Endothelial cell of umbilical vein (primary cell): ENCODE measurements at regions not wholly inside any gene's neighbourhood (a gene's known extent, or its start where the extent isn't known, plus 50 kb on each side); places are given as distances from the start of the nearest gene placed in this dataset.

Source experiments
- EZH2 ChIP-seq: IDR thresholded peaks from 2 replicates; pipeline ENCODE4 v1.6.1; 2012; ENCODE audit warnings: borderline replicate concordance, low read depth, mild to moderate bottlenecking, moderate library complexity, low read length, inconsistent platforms; ENCODE audit not compliant: severe bottlenecking
- FOS ChIP-seq: IDR thresholded peaks from 2 replicates; pipeline ENCODE4 v1.6.1; 2011; ENCODE audit warnings: mild to moderate bottlenecking, low read length, moderate library complexity, borderline replicate concordance; ENCODE audit not compliant: insufficient read depth
- GATA2 ChIP-seq: IDR thresholded peaks from 2 replicates; pipeline ENCODE4 v1.7.0; 2011; ENCODE audit warnings: low read depth, mild to moderate bottlenecking, moderate library complexity, mixed read lengths, low read length; ENCODE audit not compliant: insufficient read length, insufficient read depth
- JUN ChIP-seq: IDR thresholded peaks from 2 replicates; pipeline ENCODE4 v1.6.1; 2011; ENCODE audit warnings: borderline replicate concordance, low read depth; ENCODE audit not compliant: insufficient read length, insufficient read depth
- MYC ChIP-seq: IDR thresholded peaks from one replicate; pipeline ENCODE4 v1.6.1; 2011; ENCODE audit warnings: mild to moderate bottlenecking, low read depth, low read length
- POLR2A ChIP-seq: IDR thresholded peaks from 2 replicates; pipeline ENCODE4 v1.6.1; 2012; ENCODE audit warnings: low read depth, mild to moderate bottlenecking, control low read depth, low read length
- POLR2AphosphoS5 ChIP-seq: IDR thresholded peaks from 2 replicates; pipeline ENCODE4 v1.6.1; 2012; ENCODE audit warnings: low read depth, mild to moderate bottlenecking, control low read depth, low read length, moderate library complexity; ENCODE audit not compliant: insufficient read depth
- TF ChIP-seq, protein P1 (sequence below), 2 donors: IDR thresholded peaks; 1 replicate in 1 of 2; 2 replicates in 1 of 2; pipeline ENCODE4 v1.5.1; 2011; ENCODE audit warnings: low read length in 2 of 2, mild to moderate bottlenecking in 2 of 2, moderate library complexity in 2 of 2, control low read depth in 1 of 2, inconsistent platforms in 1 of 2, low read depth in 1 of 2; ENCODE audit not compliant: insufficient read depth in 1 of 2; ENCODE audit errors: extremely low read depth in 1 of 2
- TF ChIP-seq, protein P2 (sequence below): IDR thresholded peaks from 2 replicates; pipeline ENCODE4 v1.6.1; 2011; ENCODE audit not compliant: insufficient read depth, insufficient read length

DNA sequence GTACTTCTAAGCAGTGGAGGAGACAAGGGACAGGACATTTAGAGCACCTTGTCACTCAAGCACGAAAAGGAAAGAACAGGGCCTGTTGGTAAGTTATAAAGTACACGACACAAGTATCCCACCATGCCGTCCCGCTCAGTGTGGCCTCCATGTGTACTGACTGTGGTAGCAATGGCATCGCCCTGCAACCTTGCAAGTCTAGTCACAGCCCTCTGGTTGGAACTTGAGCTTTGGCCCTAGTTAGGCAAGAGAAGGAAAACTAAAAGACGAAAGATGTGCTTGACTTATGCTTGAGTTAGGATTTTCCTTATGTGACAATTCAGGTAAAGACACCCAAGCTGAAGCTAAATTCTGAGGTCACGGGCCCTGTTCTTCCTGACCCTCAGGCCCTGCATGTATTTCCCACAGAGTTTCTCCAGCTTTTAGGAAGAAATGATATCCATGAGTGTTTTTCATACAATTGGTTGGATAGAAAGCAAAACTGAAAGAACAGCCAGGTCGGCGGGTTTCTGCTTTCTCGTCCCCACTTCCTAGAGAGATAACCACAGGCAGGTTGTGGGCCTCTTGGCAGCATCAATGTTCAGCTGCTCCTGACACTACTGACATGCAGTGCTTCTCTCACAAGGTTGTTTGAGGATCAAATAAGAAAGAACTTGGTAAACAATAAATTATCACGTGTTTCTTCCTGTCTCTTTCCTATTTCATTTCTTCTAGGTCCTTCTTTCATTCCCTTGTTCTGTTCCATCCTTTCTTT is 216.2 kb downstream of the IRS2 start:
- TF ChIP-seq POLR2A (no peak), EZH2 (no peak), POLR2AphosphoS5 (no peak), FOS (no peak), JUN (no peak), MYC (no peak), GATA2 (no peak)
- TF ChIP-seq, protein P1, sequence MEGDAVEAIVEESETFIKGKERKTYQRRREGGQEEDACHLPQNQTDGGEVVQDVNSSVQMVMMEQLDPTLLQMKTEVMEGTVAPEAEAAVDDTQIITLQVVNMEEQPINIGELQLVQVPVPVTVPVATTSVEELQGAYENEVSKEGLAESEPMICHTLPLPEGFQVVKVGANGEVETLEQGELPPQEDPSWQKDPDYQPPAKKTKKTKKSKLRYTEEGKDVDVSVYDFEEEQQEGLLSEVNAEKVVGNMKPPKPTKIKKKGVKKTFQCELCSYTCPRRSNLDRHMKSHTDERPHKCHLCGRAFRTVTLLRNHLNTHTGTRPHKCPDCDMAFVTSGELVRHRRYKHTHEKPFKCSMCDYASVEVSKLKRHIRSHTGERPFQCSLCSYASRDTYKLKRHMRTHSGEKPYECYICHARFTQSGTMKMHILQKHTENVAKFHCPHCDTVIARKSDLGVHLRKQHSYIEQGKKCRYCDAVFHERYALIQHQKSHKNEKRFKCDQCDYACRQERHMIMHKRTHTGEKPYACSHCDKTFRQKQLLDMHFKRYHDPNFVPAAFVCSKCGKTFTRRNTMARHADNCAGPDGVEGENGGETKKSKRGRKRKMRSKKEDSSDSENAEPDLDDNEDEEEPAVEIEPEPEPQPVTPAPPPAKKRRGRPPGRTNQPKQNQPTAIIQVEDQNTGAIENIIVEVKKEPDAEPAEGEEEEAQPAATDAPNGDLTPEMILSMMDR (IDR thresholded peaks at IDR 0.05; ENCODE audit: extremely low read depth in 1 of 2, insufficient read depth in 1 of 2, low read depth in 1 of 2, low read length in 2 of 2): no peak
- TF ChIP-seq, protein P2, sequence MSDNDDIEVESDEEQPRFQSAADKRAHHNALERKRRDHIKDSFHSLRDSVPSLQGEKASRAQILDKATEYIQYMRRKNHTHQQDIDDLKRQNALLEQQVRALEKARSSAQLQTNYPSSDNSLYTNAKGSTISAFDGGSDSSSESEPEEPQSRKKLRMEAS: no peak
